ENCODE measurements at regions not wholly inside any gene's neighbourhood (a gene's known extent, or its start where the extent isn't known, plus 50 kb on each side); places are given as distances from the start of the nearest gene placed in this dataset.

GRCh38 chr1:29388884-29389283 lies 152.6 kb downstream of the PTPRU start:
- TF ChIP-seq GATA2 (IDR thresholded peaks at IDR 0.05; ENCODE audit: low read depth, low read length), result no peak
- no peak for TF ChIP-seq GATA3 (IDR thresholded peaks at IDR 0.05; ENCODE audit: low read depth, low read length)

All from SH-SY5Y (cell line).